HG02943 (cell line): ENCODE measurements at regions not wholly inside any gene's neighbourhood (a gene's known extent, or its start where the extent isn't known, plus 50 kb on each side); places are given as distances from the start of the nearest gene placed in this dataset.

ENCODE experiments used
- ATAC-seq: cut with Tn5 transposase; IDR thresholded peaks from one replicate; pipeline ENCODE4 v1.9.1; 2021; ENCODE audit warnings: mild to moderate bottlenecking, low read depth, moderate library complexity; ENCODE audit not compliant: unreplicated experiment

DNA sequence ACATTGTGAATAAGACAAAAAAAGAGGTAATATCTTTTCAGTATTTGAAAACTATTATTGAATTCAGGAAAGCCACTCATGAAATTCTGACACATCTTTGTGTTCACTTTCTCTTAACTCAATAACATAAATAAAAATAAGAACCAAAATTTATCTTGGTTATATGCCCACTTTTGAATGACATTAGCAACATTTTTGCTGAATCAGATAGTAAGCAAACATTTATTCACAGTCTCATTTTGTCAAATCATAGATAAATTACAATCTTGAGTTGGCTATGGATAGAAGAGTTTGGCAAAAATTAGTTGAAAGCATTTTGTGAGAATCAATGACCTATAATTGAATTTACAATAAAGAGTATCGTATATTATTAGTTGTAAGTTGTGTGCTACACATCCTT is 545.1 kb upstream of the PKDCC start:
- no peak for ATAC-seq

DNA sequence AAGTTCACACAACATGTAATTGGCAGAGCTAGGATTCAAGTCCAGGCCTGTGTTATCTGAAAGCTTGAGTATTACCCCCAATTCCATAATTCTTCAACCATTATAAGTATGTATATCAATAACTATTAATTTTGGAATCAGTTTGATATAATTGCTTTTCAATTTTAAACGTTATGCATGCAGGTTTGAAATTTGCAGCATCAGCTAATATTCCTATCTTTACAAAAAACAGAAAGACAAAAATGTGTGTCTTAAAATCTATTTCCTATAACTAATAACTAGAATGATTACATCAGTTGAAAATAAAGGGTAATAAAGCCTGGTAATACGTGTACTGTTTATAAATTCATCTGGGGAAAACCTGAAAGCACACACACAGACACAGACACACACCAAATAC is 543.3 kb upstream of the PKDCC start:
- no peak for ATAC-seq

DNA sequence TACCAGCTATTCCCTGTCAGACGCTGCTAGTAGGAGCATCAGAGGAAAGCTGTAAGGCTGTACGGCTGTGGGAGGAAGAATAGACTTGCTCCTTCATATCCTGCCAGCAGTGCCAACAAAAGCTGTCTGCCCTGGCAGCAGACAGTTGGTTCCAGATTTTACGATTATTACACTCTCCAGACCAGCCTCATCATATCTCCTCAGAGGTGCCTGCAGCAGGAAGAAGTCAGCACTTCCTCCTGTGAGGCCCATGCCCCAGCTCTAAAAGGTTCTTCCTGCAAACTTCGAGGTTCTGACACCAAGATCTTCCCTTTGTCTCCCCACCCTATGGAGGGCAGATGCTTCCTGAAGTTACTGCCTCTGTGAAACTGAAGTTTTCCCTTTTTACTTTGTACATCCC is 537.7 kb upstream of the PKDCC start:
- no peak for ATAC-seq

- no peak for ATAC-seq
Measured at GRCh38 chr2:41521211-41521610, 526.6 kb upstream of the PKDCC start.

DNA sequence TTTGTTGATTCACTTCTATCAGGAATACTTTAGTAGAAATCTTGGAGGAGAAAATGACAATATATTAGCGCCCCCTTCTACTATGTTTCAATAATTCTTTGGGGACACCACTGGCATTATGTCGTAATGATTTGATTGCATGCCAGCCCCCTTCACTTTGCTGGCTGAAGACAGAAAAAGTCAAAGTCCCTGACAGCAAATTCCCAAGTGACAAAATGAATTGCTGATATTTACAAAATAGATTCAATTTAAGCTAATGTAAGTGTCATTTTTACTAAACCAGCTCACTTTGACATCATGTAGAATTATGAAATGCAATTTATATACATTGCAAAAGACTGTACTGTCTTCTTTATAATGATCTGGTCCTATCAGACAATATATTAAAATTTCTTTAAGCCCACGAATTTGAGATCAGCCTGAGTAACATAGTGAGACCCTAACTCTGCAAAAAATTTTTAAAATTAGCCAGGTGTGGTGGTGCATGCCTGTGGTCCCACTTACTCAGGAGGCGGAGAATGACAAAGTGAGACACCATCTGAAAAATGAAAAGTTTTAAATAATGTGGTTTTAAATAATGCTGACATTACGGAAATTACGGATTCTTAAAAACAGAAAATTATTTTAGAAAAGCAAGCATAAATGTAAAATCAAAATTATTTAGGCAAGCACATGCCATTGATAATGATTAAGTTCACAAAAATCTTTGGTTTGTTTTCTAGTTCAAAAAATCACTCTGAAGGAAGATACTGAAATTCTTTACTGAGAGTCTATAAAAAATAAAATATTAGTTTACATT is 520.1 kb upstream of the PKDCC start:
- no peak for ATAC-seq

GRCh38 chr2:41535575-41535974 is 512.2 kb upstream of the PKDCC start:
- ATAC-seq: no peak

- ATAC-seq: no peak
Measured at GRCh38 chr2:41540272-41540998, 507.4 kb upstream of the PKDCC start.

- ATAC-seq: no peak
Measured at GRCh38 chr2:41543726-41544125, 504.1 kb upstream of the PKDCC start.

- ATAC-seq: no peak
Measured at GRCh38 chr2:41544709-41545108, 503.1 kb upstream of the PKDCC start.

DNA sequence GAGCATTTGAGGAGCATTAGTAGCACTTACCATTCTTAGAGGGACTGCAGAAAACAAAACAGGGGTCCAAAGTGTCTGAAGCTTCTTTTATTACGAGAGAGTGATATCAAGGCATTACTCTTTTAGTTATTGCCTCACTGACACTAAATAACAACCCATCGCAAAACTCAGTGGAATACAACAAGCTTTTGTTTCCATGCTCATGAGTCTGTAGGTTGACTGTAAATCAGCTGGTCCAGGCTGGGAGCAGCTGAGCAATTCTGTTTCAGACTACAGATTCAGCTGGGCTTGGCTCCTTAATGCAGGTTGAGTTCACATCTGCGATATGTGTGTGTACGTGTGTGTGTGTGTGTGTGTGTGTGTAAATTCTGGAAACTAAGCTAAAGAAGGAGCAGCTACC is 501.8 kb upstream of the PKDCC start:
- ATAC-seq: no peak

GRCh38 chr2:41568648-41569047 is 479.2 kb upstream of the PKDCC start:
- no peak for ATAC-seq

GRCh38 chr2:41572154-41572553 is 475.7 kb upstream of the PKDCC start:
- ATAC-seq: no peak

GRCh38 chr2:41576423-41576822 is 471.4 kb upstream of the PKDCC start:
- no peak for ATAC-seq

- no peak for ATAC-seq
Measured at GRCh38 chr2:41579806-41580205, 468.0 kb upstream of the PKDCC start.

GRCh38 chr2:41580806-41581205 is 467.0 kb upstream of the PKDCC start:
- no peak for ATAC-seq

DNA sequence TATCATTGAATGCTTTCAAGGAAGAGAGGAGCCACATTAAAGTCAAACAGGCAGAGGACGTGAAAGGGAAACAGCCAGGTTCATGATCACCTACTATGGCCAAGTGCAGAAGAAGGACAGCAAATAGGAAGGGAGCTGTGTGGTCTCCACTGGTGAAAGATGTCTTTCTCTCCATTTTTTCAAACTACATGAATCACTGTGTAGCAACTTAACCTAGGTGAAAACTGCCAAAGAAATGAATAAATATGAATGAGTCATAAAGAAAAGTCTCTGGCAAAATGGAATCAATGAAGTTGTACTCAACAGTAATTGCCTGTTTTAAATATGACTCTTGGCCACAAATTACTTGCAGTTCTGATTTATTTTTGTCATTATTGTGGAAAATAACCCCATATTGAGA is 452.6 kb upstream of the PKDCC start:
- no peak for ATAC-seq

DNA sequence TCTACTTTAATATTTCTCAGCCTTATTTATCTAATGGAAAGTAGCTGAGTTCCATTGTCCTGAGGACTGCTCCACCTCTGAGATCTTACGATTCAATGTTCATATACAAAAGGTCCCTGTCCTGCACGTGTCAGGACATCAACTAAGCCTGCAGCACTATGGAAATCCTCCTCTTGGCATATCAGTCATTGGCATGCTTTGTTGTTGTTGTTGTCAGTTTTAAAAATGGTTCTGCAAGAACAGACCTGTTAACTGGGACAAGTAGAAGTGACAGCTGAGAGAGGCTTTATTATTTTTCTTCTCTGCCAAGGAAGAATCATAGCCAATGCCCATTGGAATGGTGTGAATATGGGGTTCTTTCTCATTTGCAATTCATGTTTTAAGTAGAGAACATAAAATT is 450.1 kb upstream of the PKDCC start:
- ATAC-seq: no peak

DNA sequence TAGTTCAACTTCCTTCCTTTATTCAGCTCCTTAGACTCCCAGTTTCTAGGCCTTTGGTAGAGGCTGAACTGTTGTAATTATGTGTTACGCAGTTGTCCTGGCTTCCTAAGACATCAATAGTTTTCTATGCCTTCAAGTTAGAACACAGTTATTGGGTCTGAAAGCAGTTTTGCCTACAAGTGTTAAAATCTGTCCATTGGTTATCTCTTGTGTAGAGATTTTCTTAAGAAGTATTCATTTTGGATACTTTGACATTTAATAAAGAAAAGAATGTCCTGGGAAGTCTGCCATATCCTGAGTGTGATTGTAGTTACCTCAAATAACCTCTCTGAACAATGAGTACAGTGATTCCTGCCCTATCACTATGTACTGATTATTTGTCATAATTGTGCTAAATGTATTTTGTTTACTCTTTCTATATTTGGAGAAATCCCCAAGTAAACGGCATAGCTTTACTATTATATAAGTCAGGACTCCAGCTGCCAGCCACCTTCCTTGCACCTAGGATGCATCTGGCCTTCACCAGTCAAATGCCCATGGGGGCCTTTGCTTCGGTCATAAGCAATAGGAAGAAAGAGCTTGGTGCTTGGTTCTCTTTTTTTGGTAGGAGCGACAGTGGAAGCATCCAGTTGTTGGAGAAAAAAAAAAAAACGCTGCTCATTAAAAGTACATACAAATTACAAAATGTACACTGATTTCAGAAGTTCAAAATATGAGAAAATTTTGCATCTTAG is 449.5 kb upstream of the PKDCC start:
- ATAC-seq: no peak

- no peak for ATAC-seq
Measured at GRCh38 chr2:41600460-41600859, 447.4 kb upstream of the PKDCC start.

- no peak for ATAC-seq
Measured at GRCh38 chr2:41602341-41602740, 445.5 kb upstream of the PKDCC start.

DNA sequence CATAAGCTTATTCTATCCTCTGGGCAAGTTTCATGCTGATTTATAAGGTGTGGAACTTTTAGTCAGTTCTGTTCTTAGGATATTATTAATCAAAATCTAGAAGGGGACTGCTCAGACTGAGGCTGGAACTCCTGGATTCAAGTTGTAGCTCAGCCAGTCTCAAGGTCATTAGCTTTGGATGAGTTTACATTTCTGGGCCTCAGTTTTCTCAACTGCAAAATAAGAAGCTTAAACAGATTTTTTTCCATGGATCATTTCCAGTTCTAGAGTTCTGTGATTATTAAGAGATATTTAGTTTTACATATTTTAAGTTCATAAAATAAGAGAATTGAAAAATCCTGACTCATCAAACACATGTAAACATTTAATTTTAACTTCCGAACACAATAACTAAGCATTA is 442.5 kb upstream of the PKDCC start:
- no peak for ATAC-seq
